ENCODE measurements at regions not wholly inside any gene's neighbourhood (a gene's known extent, or its start where the extent isn't known, plus 50 kb on each side); places are given as distances from the start of the nearest gene placed in this dataset.

DNA sequence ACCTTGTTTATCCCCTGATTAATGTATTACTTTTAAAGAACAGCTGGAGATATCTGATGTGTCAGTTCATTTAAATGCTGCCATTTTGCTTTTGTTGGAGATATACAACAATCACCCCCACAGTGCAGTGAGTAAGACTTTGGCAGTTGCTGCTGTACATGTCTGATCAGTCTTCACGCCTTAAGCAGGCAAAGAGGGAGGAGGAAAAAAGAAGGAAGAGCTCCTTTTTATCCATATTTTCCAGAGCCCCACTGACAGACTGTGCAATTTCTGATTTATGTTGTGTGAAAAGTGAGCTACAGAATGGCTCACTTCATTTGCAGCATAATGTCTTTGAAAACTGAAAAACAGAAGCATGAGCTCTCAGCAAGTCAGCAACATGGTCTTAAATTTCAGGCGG is 319.7 kb upstream of the LRIG3 start:
- TF ChIP-seq, protein P1, sequence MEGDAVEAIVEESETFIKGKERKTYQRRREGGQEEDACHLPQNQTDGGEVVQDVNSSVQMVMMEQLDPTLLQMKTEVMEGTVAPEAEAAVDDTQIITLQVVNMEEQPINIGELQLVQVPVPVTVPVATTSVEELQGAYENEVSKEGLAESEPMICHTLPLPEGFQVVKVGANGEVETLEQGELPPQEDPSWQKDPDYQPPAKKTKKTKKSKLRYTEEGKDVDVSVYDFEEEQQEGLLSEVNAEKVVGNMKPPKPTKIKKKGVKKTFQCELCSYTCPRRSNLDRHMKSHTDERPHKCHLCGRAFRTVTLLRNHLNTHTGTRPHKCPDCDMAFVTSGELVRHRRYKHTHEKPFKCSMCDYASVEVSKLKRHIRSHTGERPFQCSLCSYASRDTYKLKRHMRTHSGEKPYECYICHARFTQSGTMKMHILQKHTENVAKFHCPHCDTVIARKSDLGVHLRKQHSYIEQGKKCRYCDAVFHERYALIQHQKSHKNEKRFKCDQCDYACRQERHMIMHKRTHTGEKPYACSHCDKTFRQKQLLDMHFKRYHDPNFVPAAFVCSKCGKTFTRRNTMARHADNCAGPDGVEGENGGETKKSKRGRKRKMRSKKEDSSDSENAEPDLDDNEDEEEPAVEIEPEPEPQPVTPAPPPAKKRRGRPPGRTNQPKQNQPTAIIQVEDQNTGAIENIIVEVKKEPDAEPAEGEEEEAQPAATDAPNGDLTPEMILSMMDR (conservative IDR thresholded peaks at IDR 0.05 in 1 of 2, IDR thresholded peaks at IDR 0.05 in 1 of 2; ENCODE audit: low read depth in 1 of 2, low read length in 2 of 2) = no peak
- no peak for TF ChIP-seq EZH2 (IDR thresholded peaks at IDR 0.05; ENCODE audit: low read length, missing control alignments)
